Epidermal melanocyte (primary cell): ENCODE measurements at regions not wholly inside any gene's neighbourhood (a gene's known extent, or its start where the extent isn't known, plus 50 kb on each side); places are given as distances from the start of the nearest gene placed in this dataset.

Source experiments
- DNase-seq: peaks from one replicate; pipeline ENCODE4 v3.0.0; 2011; ENCODE audit warnings: low spot score; ENCODE audit not compliant: insufficient read length

DNA sequence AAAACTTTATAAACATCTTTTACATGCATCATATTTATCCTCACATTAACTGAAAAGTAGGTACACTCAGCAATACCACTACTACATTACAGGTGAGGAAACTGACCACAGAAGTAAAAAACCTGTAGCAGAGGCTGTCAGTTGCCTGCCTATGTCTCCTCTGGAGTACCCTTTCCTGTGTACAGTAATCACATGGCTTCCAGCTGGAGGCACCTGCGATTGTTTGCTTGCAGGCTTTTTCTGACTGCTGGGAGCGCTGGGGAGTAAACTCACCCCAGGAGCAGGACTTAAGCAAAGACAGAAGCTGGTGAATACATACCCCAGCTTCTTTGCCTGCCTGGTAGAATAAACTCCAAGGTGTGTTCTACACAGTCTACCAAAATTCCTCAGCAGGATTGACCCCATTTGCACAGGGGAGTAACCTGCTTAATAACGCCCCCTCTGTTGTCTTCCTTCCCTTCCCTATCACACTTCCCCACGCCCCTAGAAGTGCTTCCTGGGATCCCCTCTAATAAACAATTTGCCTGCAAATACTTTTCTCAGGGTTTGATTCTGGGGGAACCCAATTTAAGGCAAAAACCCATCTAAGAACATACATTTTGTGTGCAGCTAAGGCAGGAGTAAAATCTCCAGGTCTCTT, 138.9 kb downstream of the PTH2R start:
- no peak for DNase-seq

DNA sequence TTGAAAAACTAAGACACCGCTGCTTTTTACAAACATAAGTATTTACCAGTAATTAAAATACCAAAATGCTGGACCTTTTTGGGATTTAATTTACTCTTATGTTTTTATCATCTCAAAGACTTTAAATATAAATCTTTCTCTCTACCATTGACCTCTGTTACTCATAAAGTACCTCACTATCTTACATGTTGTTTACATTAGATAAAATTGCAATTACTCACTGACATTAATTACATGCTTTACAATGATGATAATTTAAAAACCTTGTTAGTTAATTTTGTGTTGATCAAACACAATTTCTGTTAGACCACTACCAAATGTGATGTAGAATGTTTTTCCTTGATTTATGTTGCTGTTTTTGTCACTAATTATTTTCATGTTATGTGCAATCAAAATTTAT, 139.5 kb downstream of the PTH2R start:
- no peak for DNase-seq

DNA sequence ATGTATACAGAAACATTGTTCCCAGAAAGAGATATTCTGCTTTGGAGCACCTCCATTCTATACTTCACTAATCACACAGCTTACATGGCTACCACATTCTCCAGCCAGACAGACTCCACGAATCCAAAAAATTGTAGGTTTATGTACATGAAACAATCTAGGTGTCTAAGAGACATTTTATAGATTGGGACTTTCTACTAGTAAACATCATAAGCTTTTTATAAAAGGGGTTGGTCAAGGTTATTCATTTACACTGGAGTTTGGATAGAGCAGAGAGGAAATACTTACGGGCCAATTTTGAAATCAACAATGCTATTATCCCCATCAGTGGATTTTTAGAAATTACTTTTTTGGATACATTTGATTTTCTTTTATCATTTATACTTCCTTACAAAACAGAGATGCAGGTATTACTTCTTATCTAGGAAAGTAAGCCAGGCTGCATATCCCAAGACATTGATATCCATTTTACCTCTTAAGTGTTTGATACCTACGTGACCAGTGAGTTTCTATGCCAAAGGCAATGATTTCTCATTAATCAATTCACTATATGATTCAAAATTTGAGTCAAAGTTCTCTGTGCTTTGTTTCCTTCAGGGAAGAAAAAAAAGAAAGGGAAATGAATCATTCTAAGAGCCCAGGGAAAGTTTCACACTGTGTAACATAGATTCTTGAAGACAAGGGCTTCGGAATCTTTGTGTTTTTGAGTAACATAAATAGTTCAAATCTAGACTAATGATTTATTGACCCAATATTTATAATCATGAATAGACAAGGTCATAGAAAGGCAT, 140.5 kb downstream of the PTH2R start:
- no peak for DNase-seq

DNA sequence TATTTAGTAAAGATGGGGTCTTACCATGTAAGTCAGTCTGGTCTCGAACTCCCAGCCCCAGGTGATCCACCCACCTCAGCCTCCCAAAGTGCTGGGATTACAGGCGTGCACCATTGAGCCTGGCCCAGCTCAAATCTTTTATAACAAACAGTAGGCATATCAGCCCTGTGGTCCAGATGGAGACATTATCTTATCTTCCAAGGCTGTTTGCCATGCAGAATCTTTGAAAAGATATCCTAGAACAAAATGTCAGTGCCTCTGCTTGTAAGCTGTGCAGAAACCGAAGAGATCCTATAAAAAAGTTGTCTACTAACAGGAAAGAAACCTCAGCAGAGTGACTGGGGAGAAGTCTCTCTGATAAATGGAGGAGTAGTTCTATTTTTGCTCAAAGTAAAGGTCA, 142.1 kb downstream of the PTH2R start:
- DNase-seq: no peak

DNA sequence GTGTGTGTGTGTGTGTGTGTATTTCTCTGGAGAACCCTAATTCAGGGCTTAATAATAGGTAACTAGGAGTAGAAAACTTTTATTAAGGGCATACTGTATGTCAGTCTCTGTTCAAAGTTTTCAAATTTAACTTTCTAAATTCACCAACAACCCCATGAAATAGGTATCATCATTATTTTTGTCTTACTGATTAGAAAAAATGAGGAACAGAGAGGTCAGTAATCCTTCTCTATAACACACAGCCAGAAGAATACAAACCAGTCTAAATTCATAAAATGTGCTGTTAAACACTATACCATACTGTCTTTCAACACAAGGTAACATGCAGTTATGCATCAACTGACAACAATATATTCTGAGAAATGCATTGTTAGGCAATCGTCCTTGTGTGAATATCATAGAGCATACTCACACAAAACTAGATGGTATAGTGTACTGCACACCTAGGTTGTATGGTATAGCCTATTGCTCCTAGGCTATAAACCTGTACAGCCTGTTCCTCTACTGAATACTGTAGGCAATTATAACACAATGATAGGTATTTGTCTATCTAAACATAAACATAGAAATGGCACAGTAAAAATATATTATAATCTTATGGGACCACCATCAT, 143.1 kb downstream of the PTH2R start:
- no peak for DNase-seq

DNA sequence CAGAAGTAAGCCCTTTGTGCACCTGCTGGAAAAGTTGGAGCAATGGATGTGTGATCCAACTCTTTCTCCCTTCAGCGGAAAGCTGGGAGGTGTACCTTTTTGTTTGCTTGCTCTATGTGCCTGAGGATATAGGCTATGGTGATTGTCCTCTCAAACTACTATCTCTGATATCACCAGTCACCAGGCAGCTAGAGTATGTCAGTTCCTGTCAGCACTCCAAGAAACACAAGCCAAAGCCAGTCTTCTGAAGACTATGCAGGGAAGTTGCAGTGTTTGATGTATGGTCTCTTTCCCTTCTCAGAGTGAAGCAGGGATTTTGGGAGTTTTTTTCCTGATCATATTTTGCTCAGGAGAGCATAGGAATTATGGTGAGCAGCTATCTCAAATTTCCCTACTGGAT, 146.4 kb downstream of the PTH2R start:
- no peak for DNase-seq

DNA sequence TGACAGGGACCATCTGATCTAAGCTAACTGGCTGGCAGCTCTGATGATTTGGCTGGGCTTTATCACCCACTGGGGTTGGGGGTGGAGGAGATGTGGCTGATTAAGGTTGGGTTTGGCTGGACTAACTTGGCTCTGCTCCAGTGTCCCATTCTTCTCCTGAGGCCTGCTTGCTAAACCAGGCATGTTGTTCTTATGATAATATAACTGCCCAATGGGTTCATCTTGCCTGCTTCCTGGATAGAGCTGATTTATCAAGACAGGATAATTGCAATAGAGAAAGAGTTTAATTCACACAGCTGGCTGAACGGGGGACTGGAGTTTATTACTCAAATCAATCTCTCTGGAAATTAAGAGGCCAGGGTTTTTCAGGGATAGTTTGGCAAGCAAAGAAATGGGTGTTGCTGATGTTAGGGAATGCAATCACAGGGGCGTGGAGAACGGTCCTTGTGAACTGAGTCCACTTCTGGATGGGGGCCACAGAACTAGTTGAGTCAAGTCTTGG, 150.4 kb downstream of the PTH2R start:
- no peak for DNase-seq

DNA sequence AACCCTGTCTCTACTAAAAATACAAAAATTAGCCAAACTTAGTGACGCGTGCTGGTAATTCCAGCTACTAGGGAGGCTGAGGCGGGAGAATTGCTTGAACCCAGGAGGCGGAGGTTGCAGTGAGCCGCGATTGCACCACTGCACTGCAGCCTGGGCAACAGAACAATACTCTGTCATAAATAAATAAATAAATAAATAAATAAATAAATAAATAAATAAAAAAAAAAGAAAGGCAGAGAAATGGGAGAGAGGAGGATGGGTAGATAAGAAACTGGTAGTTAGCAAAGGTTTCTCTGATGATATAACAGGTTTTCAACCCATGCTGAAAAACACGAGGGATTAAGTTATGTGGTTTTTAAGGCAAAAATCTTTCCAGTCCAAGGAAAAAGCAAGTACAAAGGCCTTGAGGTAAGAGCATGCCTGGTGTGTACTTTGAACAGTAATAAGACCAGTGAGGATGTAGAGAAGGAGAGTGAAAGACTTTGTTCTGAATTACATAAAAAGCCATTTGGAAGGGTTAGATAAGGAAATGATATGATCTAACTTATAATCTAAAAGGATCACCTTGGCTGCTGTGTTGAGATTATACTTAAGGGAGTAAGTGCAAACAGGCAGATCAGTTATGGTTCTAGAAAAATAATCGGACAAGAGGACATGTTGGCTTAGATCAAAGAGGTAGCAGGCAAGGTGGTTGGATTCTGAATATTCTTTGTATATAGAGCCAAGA, 159.3 kb downstream of the PTH2R start:
- DNase-seq: no peak

DNA sequence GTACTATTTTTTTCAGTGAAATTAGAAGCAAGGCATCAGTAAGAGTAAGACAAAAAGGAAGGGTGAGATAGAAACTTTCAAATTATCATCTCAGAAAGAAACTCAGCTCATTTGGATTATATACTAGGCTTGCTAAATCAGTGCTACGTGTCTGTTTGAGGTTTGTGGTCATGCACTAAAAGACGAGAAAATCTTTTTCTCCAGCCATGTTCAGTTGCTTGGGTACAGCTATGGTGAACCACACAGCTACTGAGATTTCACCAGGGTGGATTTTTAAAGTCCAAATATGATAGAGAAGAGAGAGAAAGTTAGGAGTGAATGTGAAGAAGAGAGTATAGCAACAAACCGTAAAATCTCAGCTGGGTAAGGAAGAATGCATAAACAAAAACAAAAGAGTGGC, 161.6 kb downstream of the PTH2R start:
- no peak for DNase-seq

DNA sequence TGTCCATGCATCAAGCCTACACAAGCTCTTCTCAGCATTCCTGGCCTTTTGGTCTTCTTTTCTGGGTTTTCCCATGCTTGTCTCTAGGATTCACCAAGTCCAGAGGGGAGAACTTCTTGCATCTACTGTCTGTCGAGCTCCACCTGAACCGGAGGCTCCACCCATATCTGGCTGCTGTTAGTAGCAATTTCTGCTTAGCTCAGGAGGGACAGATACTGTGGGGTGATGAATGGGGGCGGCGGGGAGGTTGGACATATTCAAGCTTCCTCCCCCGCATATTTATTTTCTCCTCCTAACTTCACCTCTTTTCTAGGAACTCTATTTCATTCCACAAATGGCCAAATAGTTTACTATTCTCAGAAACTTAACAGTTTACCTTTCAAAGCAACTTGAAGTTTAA, 163.5 kb downstream of the PTH2R start:
- no peak for DNase-seq

DNA sequence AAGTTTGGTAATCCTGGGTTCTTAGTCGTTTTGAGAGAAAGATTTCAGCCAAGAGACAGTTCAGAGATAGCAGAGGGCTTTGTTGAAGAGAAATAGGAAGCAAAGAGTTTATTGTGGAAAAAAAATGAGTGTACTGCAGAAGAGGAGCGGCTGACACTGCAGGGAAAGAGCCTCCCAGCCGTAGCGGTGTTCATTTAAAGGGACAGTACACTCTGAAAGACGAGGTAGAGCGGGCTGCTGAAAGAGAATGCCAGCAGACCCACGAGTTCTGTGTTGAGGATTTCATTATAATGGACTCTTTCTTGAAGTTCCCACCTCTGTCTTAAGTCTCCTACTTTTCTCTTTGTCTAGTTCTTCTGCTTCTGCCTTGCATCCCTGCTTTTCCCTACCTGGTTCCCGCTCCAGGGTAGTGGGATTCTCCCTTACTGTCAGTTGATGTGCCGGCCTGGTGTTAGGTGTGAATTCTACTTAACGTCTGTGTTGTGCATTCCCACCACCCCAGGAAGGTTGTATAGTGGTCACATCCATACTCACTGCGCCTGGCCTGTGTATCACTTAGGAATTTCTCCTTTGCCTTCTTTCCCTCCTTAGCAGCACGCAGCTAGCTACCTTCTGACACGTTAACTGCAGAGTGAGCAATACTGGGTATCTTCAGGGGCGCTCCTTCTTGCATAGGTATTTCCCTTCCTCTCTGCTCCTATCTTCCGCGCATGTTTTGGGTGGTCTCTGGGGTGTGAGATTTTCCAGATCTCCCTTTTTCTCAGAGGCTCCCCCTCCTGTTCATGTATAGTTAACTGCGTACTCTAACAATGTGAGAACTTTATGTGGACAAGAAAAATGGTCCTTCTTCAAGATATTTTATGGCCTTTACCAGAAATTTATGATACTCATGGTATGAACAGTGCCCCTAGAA, 164.5 kb downstream of the PTH2R start:
- no peak for DNase-seq

DNA sequence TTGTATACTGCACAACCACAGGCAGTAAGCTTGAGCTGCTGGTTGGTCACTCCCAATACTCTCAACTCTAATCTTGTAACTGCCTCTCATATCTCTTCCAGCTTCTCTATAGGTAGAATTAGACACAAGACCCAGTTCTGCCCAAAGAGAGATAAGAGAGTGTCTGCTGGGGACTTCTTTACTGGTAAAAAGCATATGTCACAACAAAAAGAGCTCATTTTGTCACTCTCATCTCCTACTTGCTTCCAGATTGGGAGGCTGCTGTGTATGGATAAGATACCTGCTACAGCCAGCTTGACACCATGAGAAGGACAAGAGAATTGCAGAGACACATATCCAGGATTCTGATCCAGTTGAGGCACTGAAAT, 165.2 kb downstream of the PTH2R start:
- no peak for DNase-seq

DNA sequence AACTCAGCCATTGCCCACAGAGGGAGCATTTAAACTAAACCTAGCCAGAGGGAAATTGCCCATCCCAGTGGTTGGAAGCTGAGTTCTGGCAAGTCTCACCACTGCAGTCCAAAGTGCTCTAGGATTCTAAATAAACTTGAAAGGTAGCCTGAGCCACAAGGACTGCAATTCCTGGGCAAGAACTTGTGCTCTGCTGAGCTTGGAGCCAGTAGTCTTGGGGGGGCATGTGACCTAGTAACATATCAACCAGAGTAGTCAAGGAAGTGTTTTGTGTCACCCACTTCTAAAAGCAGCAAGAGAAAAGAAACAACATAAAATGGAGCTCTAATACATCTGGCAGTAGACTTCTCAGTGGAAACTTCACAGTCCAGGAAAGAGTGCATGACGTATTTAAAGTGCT, 167.0 kb downstream of the PTH2R start:
- DNase-seq: no peak

DNA sequence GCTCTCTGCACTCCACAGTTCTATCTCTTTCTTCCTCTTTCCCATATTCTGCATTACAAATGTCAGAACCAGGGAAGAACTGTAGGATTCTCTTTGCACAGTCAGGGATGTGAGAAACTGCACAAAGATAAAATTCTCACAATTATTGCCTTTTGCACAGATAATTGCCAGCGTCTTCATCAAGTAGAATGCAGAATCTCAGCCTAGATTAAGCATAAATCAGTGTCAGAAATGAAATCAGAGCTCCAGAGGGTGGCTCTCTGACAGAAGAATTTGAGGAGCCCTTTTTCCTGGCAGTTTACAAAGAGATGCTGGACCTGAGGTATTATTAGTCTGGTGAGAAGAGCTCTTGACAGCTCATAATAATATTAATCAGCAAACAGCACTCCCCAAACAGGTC, 173.1 kb downstream of the PTH2R start:
- no peak for DNase-seq

DNA sequence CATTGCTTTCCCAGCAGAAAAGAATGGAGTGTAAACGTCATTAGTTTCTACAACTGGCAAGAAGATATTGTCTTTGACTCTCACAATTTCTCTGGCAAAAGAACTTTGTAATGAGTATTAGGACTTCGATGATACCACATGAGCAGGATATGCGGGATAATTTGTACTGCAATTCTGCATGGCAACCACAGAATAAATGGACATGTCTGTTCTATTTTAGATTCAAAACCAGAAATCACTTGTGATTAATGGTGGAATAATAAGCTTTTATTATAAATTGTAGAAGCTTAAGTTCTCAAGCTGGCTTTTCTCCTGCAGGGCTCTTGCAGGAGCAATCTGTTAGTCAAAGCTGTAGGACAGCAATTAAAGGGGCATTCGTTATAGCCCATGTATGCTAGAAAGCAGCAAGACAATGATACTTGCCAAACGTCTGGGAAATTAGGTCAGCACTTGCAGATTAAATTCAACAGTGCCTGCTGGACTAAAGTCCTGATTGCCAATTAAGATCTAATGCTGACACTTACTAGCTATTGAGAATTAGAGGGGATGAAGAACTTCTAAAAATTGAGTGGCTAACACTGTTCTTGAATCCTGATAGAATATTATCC, 177.9 kb downstream of the PTH2R start:
- peak; percentile 36 for DNase-seq

DNA sequence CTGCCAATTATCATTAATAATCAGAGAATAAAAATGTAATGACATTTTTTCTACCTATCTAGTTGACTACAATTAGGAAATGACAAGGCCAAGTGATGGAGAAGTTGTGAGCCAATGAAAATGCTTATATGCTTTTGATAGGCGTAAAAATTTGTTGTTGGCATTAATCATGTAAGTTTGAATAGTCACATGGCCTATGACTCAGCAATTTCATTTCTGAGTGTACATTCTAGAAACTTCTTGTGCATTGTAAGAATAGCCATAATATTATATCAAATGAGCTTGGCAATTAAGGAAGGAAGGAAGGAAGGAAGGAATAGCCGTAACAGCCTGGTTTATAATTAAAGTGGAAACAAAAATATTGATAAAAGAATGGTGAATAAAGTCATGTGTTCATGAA, 179.9 kb downstream of the PTH2R start:
- no peak for DNase-seq

DNA sequence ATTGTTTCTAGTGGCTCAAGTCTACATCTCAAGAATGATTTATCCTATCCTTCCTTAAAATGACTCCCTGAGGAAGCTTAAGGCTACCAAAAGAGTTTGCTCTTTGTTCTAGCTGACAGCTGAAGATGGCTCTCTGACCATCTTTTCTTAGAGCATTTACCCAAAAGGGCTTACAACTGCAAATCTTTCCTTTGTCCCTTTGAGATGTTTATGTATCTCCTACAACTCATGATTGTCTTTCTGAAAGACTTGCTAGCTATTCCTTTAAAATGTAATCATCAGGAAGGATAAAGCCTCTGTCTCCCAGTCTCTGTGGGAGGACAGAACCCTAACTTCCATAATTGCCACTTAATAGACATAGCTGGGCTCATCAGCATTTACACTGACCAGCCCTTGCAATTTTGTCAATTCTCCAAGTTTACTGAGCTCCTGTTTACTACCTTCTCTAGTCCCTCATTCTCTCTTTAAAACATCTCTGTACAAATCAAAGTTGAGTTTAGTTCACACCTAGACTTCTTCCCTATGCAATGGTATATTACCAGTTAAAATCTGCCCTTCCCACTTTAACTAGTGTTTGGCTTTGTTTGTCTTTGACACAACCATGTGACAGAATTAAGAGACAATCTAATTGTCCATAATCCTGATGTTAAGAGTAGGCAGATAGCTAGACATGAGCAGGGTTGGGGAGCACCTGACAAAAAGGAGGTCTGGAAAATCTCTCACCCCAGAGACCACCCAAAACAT, 188.2 kb downstream of the PTH2R start:
- DNase-seq: no peak

DNA sequence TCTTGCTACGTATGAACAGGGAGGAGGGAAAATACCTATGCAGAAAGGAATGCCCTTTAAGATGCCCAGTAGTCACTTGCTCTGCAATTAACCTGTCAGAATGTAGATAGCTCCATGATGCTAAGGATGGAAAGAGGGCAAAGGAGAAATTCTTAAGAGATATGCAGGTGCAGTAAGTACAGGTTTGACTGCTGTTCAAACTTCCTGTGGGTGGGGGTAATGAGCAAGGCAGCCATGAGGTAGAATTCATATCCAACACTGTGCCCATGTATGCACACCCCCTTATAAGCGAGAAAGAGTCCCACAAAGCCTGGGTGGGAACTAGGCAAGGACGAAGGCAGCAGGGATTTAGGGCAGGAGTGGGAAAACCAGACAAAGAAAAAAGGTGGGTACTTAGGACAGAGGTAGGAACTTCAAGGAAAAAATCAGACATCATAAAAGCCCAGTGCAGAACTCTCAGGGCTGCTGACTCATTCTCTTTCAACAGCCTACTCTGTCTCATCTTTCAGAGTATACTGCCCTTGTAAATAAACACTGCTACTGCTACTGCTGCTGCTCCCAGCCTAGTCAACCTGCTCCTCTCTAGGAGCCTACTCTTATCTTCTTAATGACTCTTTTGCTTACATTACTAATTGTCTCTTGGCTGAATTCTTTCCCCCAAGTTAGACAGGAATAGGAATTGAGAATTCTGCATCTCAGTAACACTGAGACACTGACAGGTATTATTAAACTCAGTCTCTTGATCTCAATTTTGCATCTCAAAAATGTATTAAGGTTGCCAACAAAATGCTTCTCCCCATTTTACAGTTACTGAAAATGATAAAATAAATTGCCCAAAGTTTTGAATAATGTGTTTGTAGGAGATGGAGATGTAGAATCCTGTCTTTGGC, 189.0 kb downstream of the PTH2R start:
- DNase-seq: no peak

DNA sequence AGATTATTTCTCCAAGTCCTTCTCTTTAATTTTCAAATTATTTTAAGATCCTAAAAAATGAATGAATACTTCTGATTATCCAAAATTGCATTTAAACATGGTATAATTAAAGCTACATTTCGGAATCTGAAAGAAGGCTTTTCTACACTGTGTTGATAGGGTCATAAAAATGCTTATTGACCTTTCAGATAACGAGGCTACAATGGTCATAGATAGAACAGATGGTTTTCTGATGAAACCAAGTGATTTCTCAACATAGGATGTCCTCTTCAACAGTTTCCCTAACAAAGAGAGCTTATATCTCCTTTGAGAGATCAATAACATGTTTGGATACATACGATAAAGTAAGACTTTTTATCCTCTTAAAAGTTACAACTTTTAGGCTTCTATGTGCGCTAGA, 201.1 kb downstream of the PTH2R start:
- DNase-seq: no peak
